NCI-H2227 (cell line): ENCODE measurements at regions not wholly inside any gene's neighbourhood (a gene's known extent, or its start where the extent isn't known, plus 50 kb on each side); places are given as distances from the start of the nearest gene placed in this dataset.
"Not testable (repeated sequence)": the region's sequence is repeated elsewhere in the genome, so short reads cannot be mapped to it uniquely, and the experiment has no call there.

Experiments
- DNase-seq: peaks from one replicate; lab custom pipeline; 2025; ENCODE audit not compliant: unreplicated experiment; lab: John Stamatoyannopoulos, UW

DNA sequence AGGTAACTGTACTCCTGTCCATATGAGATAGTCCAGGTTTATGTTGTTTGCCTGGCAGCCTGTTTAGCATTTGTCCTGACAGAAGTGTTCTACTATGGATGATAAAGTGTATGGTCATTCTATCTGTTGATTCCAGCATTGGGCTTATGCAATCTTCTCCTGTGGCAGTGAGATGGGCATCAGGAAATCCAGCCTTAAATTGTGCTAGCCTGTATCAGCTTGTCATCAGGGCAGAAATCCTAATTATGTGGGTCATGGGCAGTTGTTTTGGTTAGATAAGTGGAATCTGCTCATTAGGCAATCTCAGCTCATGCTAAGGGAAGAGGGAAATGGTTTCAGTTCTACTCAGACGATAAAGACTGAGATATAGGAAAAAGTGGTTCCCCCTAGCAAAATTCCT is 247.4 kb upstream of the CHD1 start:
- no peak for DNase-seq

DNA sequence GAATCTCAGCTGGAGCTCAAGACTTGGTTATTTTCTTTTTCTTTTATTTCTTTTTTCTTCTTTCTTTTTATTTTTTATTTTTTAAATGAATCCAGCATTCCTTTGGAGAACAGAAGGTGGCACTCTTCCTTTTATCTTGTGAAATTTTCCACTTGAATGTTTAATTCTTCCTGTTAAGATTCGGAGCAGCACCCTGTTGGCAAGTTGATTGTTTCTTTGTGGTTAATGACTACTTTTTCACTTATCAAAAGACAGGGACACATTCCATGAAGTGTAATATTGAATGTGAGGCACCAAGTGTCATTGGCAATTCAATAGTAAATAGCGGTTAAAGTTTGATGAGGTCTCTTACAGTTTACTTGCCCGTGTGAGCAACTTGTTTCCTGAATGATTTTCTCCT is 240.5 kb upstream of the CHD1 start:
- DNase-seq = no peak

DNA sequence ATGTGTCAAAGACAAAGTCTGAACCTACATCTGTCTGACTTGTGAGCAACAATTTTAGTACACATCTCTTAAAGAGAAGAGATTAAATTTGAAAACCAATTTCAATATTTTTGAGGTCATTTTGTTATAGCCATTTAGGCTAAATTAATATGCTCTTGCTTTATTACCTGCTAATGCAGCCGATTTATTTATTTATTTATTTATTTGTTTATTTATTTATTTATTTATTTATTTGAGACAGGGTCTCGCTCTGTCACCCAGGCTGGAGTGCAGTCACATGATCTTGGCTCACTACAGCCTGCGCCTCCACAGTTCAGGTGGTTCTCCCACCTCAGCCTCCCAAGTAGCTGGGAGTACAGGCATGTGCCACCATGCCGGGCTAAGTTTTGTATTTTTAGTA is 232.7 kb upstream of the CHD1 start:
- not testable (repeated sequence) for DNase-seq

DNA sequence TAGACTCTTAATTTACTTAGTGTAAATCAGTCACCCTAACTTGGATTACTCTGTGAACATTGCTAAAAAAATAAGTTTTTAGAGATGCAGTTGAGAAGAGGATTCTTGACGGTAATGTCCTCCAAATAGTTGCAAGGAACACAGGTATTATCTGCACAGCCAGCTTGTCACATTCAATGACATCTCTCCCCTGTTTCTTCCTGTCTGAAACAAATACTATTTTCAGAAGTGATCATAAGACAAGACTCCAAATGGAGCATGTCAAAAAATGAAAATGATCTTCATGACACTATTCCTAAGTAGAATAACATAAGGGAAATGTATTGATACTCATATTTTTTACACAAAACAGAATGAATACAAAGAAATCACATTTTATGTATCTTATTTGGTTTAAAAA is 227.9 kb upstream of the CHD1 start:
- no peak for DNase-seq

DNA sequence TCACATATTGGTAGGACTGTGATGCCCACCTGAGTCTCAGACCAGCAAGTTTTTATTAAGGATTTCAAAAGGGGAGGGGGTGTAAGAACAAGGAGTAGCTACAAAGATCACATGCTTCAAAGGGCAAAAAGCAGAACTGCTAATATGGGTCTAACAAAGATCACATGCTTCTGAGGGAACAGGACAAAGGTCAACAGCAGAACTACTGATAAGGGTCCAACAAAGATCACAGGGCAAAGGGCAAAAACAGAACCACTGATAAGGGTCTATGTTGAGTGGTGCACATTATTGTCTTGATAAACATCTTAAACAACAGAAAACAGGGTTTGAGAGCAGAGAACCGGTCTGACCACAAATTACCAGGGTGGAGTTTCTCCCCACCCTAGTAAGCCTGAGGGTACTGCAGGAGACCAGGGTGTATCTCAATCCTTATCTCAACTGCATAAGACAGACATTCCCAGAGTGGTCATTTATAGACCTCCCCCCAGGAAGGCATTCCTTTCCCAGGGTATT is 214.5 kb upstream of the CHD1 start:
- not testable (repeated sequence) for DNase-seq

DNA sequence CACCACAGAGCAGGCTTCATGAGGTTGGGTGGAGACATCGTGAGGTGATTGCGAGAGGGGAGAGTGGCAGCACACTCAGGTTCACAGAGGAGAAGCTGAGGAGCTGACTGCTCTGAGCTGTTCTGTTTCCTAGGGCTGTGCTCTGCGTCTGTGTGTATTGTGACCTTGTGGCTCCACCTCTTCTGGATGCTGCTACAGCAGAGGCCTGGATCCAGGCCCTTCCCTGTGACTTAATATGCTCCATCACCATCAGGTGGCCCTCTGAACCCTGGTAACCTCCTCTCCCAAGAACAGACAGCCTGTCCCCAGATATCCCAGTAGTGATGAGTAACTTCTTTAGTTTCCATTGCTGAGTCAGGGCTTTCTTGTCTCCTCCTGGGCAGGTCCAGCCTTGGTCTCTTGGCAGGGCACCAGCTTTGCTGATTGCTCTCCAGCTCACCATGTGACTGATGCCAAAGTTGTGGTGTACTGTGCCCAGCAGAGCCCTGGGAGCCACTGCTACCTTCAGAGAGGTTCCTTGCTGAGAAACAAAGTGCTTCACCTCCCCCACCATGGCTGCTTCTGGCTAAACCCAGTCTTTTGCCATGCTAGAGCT is 212.8 kb upstream of the CHD1 start:
- DNase-seq = no peak

DNA sequence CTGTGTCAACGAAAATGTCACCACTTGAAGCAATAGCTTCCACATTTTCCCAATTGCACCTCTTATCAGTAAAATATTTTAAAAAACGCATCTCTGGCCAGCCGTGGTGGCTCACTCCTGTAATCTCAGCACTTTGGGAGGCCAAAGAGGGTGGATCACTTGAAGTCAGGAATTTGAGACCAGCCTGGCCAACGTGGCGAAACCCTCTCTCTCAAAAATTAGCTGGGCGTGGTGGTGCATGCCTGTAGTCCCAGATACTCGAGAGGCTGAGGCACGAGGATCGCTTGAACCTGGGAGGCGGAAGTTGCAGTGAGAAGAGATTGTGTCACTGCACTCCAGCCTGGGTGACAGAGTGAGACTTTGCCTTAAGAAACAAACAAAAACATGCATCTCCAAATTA is 210.1 kb upstream of the CHD1 start:
- no peak for DNase-seq

DNA sequence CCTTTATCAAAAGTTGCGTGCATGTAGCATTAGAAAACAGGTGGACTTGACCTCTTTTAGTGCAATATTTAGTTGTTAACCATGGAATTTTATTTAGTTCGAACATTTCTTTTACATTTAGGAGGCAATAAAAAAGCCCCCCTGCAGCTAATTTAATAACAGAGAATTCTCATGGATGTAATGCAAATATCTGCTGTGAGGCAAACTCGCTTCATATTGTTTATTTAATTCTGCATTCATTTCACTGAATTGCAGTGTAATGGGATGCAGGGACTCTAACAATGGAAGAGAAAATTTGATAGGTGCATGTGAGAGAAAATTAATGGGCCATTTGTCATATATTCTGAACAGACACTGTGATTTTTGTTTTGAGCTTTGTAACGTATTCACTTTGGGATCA is 205.1 kb upstream of the CHD1 start:
- no peak for DNase-seq

DNA sequence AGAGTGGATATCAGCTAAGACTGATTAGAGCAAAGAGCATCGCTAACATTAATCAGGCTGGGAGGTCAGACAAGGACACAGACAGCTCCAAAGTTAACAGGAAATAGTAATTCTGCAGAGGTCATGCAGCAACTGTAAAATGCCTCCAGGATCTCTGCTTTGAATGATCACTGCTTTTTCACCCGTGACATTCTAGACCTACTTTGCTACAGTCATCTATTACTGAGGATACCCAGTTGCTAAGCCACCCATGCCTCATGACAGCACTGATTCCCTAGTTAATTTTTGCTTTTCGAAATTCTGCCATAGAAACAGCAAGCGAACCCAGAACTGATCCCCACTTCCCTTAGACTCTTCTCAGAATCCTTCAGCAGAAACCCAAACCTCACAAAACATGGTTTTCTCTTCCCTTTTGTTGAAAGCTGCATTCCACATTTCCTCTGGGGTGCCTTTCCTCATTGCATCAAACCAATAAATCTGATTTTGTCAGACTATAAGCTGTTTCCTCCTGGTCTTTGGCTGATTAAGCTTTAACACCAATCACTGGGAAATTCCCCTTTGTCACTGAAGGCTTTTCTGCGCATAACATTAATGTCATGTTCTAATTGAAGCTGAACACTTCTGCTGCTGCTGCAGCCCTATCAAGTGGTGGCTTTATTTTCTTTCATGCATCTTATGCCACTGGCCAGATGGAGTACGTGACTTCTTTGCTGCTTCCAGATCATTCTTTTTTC is 201.1 kb upstream of the CHD1 start:
- no peak for DNase-seq

DNA sequence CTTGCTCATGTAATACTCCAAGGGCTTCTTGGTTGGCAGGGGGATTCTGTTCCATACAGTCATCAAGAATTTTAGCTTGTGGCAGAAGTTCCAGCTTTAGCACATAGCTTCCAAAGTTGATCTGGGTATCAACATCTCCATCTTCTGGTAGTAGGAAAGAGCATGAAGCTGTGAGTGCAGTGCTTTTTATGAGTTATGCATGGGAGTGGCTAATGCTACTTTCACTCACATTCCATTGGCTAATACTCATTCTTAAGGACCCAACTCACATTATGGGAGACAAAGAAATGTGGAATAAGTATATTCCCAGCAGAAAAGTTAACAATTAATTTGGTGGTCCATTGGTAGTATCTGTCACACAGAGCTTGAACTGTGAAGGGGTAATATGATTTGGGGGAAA is 194.2 kb upstream of the CHD1 start:
- no peak for DNase-seq

DNA sequence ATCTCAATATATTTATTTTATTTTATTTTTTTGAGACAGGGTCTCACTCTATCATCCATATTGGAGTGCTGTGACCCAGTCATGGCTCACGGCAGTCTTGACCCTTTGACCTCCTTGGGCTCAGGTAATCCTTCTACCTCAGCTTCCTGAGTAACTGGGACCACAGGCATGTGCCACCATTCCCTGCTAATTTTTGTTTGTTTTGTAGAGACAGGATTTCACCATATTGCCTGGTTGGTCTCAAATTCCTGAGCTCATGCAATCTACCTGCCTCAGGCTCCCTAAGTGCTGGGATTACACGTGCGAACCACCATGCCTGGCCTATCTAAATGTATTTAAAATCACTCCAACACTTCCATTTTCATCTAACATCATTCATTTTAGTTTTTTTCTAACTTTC is 190.5 kb upstream of the CHD1 start:
- no peak for DNase-seq

DNA sequence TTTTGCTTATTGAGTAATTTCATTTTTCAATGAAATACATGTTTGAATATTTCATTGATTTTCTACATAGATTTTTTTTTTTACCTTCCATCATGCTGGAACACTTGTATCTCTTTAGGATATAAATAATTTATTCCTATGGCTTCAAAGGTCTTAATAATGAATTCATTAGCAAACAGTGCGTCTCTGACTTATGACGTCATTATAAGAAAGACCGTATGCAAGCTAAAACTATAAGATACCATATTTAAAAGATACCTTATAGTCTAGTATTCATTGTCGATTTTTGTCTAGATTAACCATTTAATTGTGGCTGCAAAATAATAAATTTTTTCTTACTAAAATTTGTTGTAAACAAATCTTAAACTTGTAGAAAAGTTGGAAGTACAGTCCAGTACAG is 187.7 kb upstream of the CHD1 start:
- DNase-seq = no peak

DNA sequence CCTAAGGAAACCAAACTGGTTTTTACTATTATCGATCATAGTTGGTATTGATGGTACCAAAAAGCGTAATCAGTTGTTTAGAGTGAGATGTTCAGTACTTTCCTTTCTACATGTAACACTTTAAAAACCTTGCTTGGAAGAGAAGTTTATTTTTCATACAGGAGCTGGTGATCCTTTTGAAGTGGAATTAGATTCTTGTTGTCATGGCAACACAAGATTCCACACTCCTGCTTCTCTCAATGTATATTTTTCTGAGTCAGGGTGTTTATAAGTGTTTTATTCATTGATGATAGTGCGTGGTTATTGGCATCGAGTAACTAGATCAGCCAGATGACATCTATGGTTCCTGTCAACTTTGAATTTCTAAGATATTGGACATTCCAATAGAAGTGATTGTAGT is 181.1 kb upstream of the CHD1 start:
- no peak for DNase-seq

DNA sequence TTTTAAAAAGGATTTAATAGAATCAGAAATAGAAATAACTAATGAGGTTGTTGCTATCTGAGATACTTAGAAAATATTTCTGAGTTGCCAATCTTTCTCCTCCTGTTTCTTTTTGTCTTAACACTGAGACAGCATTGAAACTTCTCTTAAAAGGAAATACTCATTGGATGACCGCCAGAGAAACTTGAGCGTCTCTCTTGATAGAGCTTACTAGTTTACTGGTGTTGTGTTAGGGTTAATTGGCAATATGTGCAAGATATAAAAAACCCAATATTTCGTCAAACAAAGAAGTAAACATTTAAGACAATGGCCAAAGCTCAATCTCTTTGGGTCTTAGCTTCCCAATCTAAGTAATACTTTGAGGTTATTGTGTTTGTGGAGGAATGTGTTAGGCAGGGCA is 176.4 kb upstream of the CHD1 start:
- DNase-seq = no peak

DNA sequence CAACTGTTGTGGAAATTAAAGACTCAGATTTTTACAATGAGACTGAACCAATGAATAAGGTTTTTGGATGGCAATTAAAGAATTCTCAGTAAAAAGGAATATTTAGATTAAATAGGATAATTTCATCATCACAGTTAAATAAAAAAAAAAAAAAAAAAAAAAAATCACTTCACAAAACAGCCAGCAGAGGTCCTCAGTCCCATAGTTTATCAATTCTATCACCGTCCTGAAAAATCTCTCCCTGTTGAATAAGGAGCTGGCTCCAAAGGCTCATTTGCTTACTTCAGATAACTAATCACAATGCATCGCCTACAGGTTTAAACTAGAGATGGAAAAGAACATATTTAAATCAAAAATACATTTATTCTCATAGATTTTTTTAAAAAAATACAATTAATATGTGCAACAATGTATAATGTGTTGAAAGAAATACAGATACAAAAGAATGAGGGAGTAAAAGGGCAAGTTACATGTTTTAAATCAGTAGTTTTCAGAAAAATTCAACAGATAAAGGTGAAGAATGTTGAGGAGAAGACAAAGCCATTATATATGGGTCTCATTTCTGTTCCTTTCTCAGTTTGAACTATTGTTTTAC is 175.8 kb upstream of the CHD1 start:
- peak; percentile 6 for DNase-seq

DNA sequence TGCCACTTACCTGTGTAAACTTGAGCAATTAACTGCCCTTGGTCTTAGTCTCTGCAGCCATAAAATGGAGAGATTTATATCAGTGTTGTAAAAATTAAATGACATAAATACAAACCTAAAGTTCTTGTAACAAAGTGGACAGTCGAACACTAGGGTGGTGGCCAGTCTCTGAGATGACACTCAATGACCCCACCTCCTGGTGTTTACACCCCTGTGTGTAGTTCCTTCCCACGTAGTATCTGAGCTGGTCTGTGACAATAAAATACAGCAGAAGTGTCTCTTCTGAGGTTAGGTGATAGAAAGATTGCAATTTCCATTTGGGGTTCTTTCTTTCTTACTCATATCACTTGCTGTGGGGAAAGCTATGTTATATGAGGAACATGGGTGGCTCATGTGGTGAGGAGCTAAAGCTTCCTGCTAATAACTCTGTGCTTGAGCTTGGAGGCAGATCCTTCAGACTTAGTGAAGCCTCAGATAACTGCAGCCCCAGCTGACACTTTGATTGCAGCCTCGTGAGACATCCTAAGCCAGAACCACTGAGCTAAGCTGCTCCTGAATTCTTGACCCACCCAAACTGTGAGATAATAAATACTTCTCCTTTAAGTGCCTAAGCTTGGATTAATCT is 173.4 kb upstream of the CHD1 start:
- no peak for DNase-seq

DNA sequence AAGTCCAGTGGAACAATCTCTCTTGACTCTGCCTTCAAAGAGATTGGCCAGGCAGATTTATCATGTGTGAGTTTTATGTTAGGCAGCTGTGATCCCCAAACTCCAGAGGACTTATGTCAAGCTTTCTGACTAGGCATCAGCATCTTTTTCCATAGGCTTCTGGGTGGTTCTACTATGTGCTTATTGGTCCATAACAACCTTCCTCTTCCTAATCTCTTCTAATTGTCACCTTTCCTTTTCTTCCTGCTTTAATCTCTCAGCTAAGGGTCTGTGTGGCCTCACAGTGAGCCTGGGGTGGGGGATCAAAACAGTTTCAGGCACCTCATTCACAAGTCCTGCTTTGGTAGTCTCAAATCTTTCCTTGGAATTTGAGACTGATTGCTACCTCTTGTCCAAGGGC is 170.9 kb upstream of the CHD1 start:
- DNase-seq = no peak

DNA sequence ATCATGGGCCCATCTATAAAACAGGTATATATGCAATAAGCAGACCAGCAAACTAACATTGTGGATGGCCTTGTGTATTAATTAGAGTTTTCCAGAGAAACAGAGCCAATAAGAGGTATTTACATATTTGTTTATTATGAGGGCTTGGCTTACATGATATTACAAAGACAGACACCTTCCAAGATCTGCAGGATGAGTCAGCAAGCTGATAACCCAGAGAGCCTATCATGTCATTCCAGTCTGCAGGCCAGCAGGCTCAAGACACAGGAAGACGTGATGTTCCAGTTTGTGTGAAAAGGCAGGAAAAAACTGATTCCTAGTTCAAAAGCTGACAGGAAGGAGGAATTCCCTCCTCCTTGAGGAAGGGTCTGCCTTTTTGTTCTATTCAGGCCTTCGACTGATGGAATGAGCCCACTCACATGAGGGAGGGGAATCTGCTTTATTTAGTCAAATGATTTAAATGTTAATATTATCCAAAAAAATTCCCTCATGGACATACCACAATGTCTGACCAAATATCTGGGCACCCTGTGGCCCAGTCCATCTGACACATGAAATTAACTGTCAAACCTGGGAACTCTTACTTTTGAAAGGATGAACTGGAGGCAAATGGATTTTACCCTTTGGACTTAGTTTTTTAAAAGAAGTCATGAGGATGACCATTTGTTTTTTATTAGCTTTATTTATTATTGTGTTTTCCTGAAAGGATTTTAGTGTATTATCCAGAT is 161.2 kb upstream of the CHD1 start:
- no peak for DNase-seq

DNA sequence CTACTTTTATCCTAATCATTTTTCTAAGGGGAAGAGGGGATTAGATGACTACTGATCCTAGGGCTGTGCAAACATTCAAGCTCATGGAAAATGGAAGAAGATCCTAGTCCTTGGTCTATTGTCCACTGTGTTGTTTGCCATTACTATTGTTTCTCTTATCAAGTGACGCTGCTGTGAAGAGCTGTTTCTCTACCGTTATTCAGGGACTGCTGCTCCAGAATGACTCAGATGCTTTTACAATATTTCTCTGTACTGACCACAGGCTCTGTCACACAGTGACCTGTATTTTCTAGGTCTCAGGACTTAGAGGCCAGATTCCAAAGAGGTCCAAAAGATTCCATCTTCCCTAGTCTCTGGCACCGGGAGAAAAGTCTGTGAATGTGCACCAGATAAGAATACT is 159.5 kb upstream of the CHD1 start:
- no peak for DNase-seq

DNA sequence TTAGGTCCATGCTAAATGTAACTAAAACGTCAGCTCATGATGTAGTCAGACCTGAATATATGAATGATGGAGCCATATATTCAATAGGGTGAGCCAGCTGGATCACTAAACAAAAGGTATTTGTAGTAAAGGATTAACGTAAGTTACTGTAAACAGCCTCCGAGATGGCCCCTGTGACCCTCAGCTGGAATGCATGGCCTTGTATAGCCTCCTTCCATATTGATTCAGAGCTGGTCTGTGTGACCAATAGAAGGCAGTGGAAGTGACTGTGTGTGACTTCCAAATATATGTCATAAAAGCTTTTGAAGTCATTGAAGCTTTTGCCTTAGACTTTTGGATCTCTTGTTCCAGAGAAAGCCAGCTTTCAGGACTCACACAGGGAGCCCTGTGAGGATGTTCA is 154.4 kb upstream of the CHD1 start:
- no peak for DNase-seq

DNA sequence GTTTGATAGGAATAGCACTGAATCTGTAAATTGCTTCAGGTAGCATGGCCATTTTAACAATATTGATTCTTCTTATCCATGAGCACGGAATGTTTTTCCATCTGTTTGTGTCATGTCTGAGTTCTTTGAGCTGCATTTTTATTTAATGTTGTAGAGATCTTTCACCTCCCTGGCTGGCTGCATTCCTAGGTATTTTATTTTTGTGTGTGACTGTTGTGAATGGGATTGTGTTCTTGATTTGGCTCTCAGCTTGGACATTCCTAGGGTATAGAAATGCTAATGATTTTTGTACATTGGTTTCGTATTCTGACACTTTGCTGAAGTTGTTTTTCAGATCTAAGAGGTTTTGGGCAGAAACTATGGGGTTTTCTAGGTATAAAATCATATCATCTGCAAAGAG is 152.9 kb upstream of the CHD1 start:
- DNase-seq = no peak
